Natural killer cell treated with Interleukin-12 subunit alpha and Interleukin-12 subunit beta and Interleukin-15 and Interleukin-18, amount 100 ng/mL, for 72 hours (primary cell): ENCODE measurements at regions not wholly inside any gene's neighbourhood (a gene's known extent, or its start where the extent isn't known, plus 50 kb on each side); places are given as distances from the start of the nearest gene placed in this dataset.

Experiments used
- ATAC-seq, 2 donors: fragments of 150-1000 bp; cut with Tn5 transposase in 1 of 2; sonication (Bioruptor Pico), chemical (Tn5 transposase) in 1 of 2; 2 replicates each; pipeline ENCODE4 v1.10.0; 2021
- DNase-seq: peaks from one replicate; pipeline ENCODE4 v3.0.0; 2022; ENCODE audit warnings: low spot score
- H3K27ac Mint-ChIP-seq, 2 donors: 1 replicate in 1 of 2; 2 replicates in 1 of 2; pipeline ENCODE4 v1.8.0; 2022; ENCODE audit warnings: mixed read lengths in 2 of 2, mild to moderate bottlenecking in 1 of 2, moderate library complexity in 1 of 2
- H3K27me3 Mint-ChIP-seq, 2 donors: 1 replicate in 1 of 2; 2 replicates in 1 of 2; pipeline ENCODE4 v1.8.0; 2022; ENCODE audit warnings: mixed read lengths in 2 of 2
- H3K36me3 Mint-ChIP-seq: one replicate; pipeline ENCODE4 v1.8.0; 2022; ENCODE audit warnings: mixed read lengths
- H3K4me1 Mint-ChIP-seq, 2 donors: 1 replicate in 1 of 2; 2 replicates in 1 of 2; pipeline ENCODE4 v1.8.0; 2022; ENCODE audit warnings: low read depth in 2 of 2, mixed read lengths in 2 of 2, mild to moderate bottlenecking in 1 of 2
- H3K4me3 Mint-ChIP-seq: one replicate; pipeline ENCODE4 v1.8.0; 2022; ENCODE audit warnings: mixed read lengths
- H3K9me3 Mint-ChIP-seq: 2 replicates; pipeline ENCODE4 v1.8.0; 2022; ENCODE audit warnings: mixed read lengths

DNA sequence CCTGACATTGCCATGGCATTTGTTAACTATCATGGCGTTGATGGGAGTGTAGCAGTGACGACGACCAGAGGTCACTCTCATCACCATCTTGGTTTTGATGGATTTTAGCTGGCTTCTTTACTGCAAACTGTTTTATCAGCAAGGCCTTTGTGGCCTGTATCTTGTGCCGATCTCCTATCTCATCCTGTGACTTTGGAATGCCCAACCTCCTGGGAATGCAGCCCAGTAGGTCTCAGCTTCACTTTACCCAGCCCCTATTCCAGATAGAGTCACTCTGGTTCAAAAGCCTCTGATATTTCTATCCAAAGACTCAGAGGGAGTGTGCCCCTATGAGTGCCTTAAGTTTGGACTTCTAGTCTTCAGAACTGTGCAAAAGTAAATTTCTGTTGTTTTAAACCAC, 130.1 kb downstream of the ADAMTS1 start:
- H3K27ac Mint-ChIP-seq, result no peak overlapping the region
- ATAC-seq, result no peak
- DNase-seq, result no peak
- no peaks in the 10 kb centered on the region for H3K9me3 Mint-ChIP-seq
- H3K36me3 Mint-ChIP-seq, result no peaks in the 10 kb centered on the region
- H3K27me3 Mint-ChIP-seq, result no peaks in the 10 kb centered on the region
- H3K4me1 Mint-ChIP-seq, result no peaks in the 10 kb centered on the region
- H3K4me3 Mint-ChIP-seq, result no peak overlapping the region

DNA sequence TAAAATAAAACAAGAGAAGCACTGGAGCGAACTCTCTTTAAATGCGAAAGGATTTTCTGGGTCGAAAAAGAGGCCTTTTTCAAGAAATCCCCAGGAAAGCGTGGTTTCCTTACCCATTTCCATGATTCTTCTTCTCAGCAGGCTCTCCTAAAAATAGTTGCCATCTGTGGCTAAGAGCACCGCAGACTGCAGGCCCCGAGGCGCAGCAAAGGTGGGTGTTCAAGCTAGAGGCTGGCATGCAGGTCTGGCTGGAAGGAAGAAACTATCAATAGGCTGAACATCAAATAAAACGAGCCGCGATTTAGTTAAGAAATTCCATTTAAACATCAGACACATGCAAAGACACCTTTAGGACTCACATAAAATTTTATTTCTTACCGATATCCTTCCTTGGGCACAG, 135.1 kb downstream of the ADAMTS1 start:
- H3K27me3 Mint-ChIP-seq, result no peaks in the 10 kb centered on the region
- H3K4me1 Mint-ChIP-seq, result no peaks in the 10 kb centered on the region
- ATAC-seq (no peak), DNase-seq (no peak)
- no peaks in the 10 kb centered on the region for H3K36me3 Mint-ChIP-seq
- H3K27ac Mint-ChIP-seq, result no peak overlapping the region
- H3K4me3 Mint-ChIP-seq, result no peak overlapping the region
- no peaks in the 10 kb centered on the region for H3K9me3 Mint-ChIP-seq

DNA sequence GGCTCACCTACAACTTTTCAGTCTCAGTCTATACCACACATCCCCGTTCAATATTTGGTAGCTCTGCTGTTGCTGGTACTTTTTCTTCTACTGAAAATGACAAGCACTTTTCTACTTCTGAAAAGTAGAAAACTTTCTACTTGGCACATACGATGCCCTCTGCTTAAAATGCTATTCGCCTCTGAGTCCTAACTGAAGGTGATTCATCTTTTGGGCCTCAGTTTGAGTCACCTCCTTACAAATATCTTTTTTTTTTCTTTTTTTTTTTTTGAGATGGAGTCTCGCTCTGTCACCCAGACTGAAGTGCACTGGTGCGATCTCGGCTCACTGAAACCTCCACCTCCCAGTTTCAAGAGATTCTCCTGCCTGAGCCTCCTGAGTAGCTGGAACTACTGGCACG, 136.0 kb upstream of the CYYR1 start:
- no peaks in the 10 kb centered on the region for H3K36me3 Mint-ChIP-seq
- H3K4me1 Mint-ChIP-seq, result no peaks in the 10 kb centered on the region

DNA sequence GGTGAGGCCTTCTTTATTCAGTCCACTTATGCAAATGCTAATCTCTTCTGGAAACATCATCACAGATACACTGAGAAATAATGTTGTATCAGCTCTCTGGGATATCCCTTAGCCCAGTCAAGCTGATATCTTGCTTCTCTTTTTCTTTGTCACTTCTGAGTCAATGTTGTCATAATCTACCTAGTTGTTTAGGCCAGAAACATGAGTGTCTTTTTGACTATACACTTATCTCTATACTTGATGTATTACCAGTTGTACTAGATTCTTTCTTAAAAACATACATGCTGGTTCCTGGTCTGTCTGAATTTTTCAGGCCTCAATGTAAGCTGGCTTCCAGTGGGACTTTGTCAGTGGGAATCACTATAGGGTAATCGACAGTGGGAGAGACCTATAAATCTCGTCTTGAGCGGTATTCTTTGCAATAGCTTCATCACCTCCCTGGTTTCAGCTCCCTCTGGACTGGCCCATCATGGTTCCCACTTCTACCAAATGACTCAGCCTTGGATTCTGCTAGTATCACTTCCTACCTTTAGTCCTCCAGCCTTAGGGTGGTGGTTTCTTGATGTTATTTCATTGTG, 135.2 kb upstream of the CYYR1 start:
- ATAC-seq (no peak), DNase-seq (no peak)
- H3K27me3 Mint-ChIP-seq, result no peaks in the 10 kb centered on the region
- H3K4me3 Mint-ChIP-seq, result no peak overlapping the region
- H3K36me3 Mint-ChIP-seq, result no peaks in the 10 kb centered on the region
- no peaks in the 10 kb centered on the region for H3K4me1 Mint-ChIP-seq
- no peaks in the 10 kb centered on the region for H3K9me3 Mint-ChIP-seq
- no peak overlapping the region for H3K27ac Mint-ChIP-seq

More for the DNA sequence above, 136.0 kb upstream of the CYYR1 start:
- H3K9me3 Mint-ChIP-seq, result no peaks in the 10 kb centered on the region
- ATAC-seq (no peak), DNase-seq (no peak)
- H3K27ac Mint-ChIP-seq, result no peak overlapping the region
- H3K27me3 Mint-ChIP-seq, result no peaks in the 10 kb centered on the region
- H3K4me3 Mint-ChIP-seq, result no peak overlapping the region

DNA sequence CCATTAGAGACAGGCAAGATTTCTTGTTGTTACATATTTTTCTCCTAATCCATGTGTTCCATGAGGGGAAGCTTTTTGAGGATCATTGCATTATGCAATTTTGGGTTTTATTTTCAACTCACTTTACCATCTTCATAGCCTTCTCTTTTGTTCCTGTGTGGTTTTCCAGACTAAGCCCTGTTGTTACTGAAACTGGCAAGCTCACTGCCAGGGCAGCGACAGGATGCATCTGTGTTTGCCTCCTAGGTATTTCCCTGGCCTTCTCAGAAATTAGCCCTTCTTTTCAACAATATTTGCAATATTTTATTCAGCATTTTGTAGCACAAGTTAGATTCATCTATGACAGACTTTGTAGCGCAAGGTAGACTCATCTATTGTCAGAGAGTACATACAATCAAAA, 134.2 kb upstream of the CYYR1 start:
- Mint-ChIP-seq H3K9me3 (no peaks in the 10 kb centered on the region), H3K4me3 (no peak overlapping the region), H3K4me1 (no peaks in the 10 kb centered on the region), H3K36me3 (no peaks in the 10 kb centered on the region), H3K27me3 (no peaks in the 10 kb centered on the region), H3K27ac (no peak overlapping the region)
- DNase-seq, result no peak
- ATAC-seq, result no peak

DNA sequence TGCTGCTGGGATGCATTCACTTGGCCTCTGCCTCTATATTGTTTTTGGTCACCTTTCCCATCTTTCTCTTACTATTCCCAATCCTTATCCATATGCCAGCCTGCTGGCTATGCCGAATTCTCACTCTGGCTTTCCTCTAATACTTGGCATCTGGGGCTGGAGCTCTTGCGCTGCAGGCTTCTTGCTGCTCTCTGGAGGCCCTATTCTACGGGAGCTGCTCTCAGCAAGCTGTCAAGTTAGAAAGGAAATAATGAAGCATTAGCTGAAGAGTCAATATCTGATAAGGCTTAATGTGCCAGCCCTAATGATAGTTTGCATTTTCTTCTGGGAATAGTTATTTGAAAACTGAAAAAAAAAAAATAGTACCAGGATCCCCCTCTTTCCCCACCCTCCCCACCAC, 125.3 kb upstream of the CYYR1 start:
- ATAC-seq (no peak), DNase-seq (no peak)
- Mint-ChIP-seq H3K4me1 (no peaks in the 10 kb centered on the region), H3K9me3 (peaks cover 3% of the 10 kb centered on the region), H3K36me3 (no peaks in the 10 kb centered on the region), H3K27ac (no peak overlapping the region), H3K27me3 (peaks cover 0 to 3% of the 10 kb centered on the region in 2 donors), H3K4me3 (no peak overlapping the region)

DNA sequence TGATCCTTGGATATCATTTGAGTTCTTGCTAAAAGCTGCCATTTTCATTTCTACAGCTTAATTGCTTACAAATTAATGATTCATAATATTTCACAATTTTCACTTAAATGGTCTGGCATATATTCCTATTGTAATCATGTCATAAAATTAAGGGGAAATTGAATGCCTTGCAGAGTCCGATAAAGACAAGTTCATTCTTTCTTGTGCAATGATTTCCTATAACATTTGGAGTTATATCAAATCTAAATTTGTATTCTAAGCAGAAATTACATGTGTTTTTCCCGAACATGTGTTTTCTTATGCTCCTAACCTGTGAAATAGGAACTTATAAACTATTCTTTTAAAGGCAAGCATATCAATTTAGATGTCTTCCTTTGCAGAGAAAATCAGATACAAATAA, 118.3 kb upstream of the CYYR1 start:
- Mint-ChIP-seq H3K27me3 (no peaks in the 10 kb centered on the region), H3K27ac (no peak overlapping the region), H3K4me1 (no peaks in the 10 kb centered on the region), H3K4me3 (no peak overlapping the region), H3K9me3 (no peaks in the 10 kb centered on the region), H3K36me3 (no peaks in the 10 kb centered on the region)
- DNase-seq, result no peak
- ATAC-seq, result no peak

DNA sequence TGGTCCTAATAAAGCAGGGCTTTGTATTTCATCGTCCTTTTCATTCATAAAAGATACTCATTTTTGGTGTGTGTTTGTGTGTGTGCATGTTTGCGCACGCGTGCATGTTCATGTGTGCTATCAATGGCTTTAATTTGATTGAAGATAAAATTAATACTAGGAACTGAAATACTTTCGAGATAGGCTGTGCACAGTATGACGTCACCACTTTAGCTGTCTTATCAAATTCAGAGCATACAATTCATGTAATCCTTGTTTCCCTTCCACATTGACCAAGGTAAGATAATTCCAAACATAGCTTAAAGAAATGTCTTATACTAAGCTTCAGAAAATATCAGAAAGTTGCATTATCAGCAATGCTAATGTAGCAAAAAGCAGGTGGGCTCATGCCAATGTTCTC, 113.6 kb upstream of the CYYR1 start:
- ATAC-seq (no peak), DNase-seq (no peak)
- no peaks in the 10 kb centered on the region for H3K36me3 Mint-ChIP-seq
- H3K4me3 Mint-ChIP-seq, result no peak overlapping the region
- no peaks in the 10 kb centered on the region for H3K4me1 Mint-ChIP-seq
- no peaks in the 10 kb centered on the region for H3K27me3 Mint-ChIP-seq
- H3K27ac Mint-ChIP-seq, result no peak overlapping the region
- H3K9me3 Mint-ChIP-seq, result peaks cover 3% of the 10 kb centered on the region

DNA sequence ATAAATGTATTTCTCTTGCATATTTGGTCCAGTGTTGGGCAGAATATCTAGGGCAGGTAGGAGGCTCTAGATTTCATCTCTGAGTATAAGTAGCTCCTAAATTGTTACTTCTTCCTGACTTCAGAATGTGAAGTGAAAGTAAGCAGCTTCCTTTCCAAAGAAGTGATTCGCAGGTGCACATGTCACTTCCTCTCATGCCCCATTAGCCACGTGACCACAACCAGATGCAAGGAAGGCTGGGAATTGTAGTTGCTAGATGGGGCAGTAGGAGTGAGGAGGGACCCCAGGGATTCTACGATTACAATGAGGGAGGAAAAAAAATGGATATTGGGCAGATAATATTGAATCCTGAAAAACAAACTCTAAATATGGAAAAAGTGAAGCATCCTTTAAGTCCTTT, 113.2 kb upstream of the CYYR1 start:
- no peaks in the 10 kb centered on the region for H3K4me1 Mint-ChIP-seq
- H3K27me3 Mint-ChIP-seq, result no peaks in the 10 kb centered on the region
- H3K4me3 Mint-ChIP-seq, result no peak overlapping the region
- DNase-seq, result no peak
- H3K36me3 Mint-ChIP-seq, result no peaks in the 10 kb centered on the region
- no peak for ATAC-seq
- peaks cover 3% of the 10 kb centered on the region for H3K9me3 Mint-ChIP-seq
- H3K27ac Mint-ChIP-seq, result no peak overlapping the region

DNA sequence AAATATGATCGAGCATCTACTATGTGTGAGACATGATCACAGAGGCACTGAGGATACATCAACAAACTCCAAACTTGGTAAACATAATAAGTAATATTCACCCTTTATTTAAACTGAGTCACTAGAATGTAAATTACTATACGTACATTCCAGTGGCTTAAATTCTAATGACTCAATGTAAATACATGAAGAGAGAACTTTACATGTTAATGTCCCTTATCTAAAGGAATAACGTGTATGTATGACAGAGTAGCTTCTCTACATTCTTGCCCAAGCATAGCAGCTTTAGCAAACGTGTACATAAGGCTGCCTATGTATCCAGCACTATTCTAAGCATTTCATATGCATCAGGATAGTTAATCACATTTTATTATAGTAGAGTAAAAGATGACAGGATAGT, 111.8 kb upstream of the CYYR1 start:
- Mint-ChIP-seq H3K9me3 (peaks cover 3% of the 10 kb centered on the region), H3K4me1 (no peaks in the 10 kb centered on the region), H3K4me3 (no peak overlapping the region), H3K27me3 (no peaks in the 10 kb centered on the region), H3K27ac (no peak overlapping the region), H3K36me3 (no peaks in the 10 kb centered on the region)
- no peak for ATAC-seq
- DNase-seq, result no peak

DNA sequence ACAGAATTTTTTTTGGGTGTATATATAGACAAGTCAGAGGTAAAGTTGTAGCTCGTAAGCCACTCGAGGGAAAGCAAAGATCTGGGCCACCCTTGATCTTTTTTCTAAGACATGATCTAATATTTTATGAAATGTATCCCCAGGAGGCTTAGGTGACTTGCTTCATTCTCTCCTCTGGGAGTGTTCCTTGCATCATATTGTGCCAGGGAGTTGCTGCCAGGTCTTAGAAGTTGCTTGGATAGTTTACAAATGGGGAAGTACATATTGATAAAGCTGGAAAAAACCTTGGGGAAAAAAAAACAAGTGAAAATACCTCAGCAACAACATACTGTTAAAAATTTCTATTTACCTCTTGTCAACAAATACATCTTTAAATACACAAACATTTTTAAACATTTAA, 110.9 kb upstream of the CYYR1 start:
- no peaks in the 10 kb centered on the region for H3K36me3 Mint-ChIP-seq
- H3K27ac Mint-ChIP-seq, result no peak overlapping the region
- no peaks in the 10 kb centered on the region for H3K4me1 Mint-ChIP-seq
- peaks cover 3% of the 10 kb centered on the region for H3K9me3 Mint-ChIP-seq
- ATAC-seq (no peak), DNase-seq (no peak)
- no peaks in the 10 kb centered on the region for H3K27me3 Mint-ChIP-seq
- no peak overlapping the region for H3K4me3 Mint-ChIP-seq

DNA sequence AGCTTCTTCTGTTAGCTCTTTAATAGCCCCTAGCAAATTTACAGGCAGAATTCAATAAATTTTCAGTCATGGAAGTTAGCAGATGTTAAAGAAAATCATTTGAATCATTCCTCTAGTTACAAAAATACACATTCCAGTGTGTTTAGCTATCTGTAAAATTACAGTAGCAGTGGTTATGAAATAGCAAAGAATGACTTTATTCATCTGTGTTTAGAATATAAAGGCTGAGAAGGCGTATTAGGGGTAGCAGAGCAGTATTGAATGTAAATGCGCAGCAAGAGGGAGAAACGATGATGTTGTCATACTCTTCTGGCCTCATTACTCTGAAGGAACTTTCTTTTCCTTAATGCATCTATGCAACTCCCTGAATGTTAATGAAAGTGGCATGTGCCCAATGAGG, 106.2 kb upstream of the CYYR1 start:
- Mint-ChIP-seq H3K4me3 (no peak overlapping the region), H3K9me3 (no peaks in the 10 kb centered on the region), H3K36me3 (no peaks in the 10 kb centered on the region), H3K27ac (no peak overlapping the region), H3K27me3 (no peaks in the 10 kb centered on the region), H3K4me1 (no peaks in the 10 kb centered on the region)
- DNase-seq (no peak), ATAC-seq (no peak)

DNA sequence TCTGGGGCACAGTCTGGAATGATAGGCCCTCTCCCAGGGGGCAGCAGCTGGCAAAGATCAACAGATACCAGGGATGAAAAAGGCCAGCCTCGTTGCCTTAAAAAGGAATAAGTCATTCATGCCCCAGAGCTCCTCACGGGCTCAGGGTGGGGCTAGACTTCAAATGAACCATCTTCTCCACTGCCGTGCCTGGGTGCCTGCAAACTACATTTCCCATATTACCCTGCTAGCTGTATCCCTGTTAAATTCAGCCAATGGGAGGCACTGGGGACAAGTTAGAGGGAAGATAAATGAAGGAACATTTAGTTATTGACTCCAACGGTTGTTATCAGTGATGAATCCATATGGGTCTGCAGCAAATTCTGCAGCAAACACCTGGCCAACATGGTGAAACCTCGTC, 101.2 kb upstream of the CYYR1 start:
- DNase-seq (no peak), ATAC-seq (no peak)
- H3K4me3 Mint-ChIP-seq, result no peak overlapping the region
- H3K36me3 Mint-ChIP-seq, result no peaks in the 10 kb centered on the region
- H3K27ac Mint-ChIP-seq, result no peak overlapping the region
- no peaks in the 10 kb centered on the region for H3K4me1 Mint-ChIP-seq
- H3K27me3 Mint-ChIP-seq, result no peaks in the 10 kb centered on the region
- peaks cover 12% of the 10 kb centered on the region for H3K9me3 Mint-ChIP-seq

DNA sequence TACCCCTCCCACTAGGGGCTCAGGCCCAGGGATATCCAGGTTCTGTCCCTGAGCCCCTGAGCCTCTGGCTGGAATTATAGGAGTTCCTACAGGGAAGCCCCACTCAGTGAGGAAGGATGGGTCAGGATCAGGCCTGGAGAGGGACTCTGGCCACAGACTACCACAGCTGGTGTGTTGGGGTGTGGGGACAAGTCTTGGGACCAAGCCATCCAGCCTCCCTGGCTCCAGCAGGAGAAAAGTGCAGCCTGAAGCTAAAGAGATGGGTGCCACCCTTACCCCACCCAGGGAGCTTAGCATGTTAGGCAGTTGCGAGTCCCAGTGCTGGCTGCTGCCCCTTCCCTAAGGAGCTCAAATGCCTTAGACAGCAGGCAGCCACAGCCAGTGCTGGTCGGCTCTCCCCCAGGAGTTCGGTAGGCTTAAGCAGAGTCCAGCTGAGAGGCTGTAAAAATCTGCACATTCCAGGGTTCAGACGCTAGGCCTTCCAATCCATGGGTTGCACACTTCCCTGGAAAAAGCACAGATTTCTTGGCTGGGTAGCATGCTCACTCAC, 96.2 kb upstream of the CYYR1 start:
- Mint-ChIP-seq H3K27ac (no peak overlapping the region), H3K4me3 (no peak overlapping the region), H3K27me3 (no peaks in the 10 kb centered on the region), H3K36me3 (peaks cover 11% of the 10 kb centered on the region), H3K9me3 (peaks cover 28% of the 10 kb centered on the region), H3K4me1 (no peaks in the 10 kb centered on the region)
- no peak for ATAC-seq
- no peak for DNase-seq

DNA sequence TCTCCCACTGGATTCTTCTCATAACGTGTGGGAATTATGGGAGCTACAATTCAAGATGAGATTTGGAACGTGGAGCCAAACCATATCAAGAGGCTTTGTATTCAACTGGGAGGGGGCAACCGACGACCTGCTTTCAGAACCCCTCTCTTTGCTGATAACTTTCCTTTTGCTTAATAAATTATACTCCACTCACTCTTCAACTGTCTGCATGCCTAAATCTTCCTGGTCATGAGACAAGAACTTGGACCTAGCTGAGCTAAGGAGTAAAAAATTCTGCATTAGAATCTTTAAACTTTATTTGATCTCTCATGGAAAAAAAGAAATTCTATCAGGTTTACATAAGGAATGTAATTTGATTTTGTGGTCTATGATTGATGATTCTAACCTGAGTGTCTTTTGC, 86.7 kb upstream of the CYYR1 start:
- ATAC-seq, result no peak

More for the DNA sequence above, 86.7 kb upstream of the CYYR1 start:
- Mint-ChIP-seq H3K27me3 (no peaks in the 10 kb centered on the region), H3K4me3 (no peak overlapping the region), H3K4me1 (no peaks in the 10 kb centered on the region), H3K36me3 (no peaks in the 10 kb centered on the region), H3K27ac (no peak overlapping the region), H3K9me3 (peaks cover 15% of the 10 kb centered on the region)
- DNase-seq, result no peak
